Upper lobe of right lung (tissue), 1 donor: ENCODE measurements at regions not wholly inside any gene's neighbourhood (a gene's known extent, or its start where the extent isn't known, plus 50 kb on each side); places are given as distances from the start of the nearest gene placed in this dataset.

ENCODE experiments used
- ATAC-seq: fragments of 200-7000 bp; cut with Tn5 transposase; one replicate; pipeline ENCODE4 v1.9.1; 2020; ENCODE audit warnings: mild to moderate bottlenecking, moderate library complexity
- DNase-seq: peaks from one replicate; pipeline ENCODE4 v3.0.0-alpha.2; 2020
- H3K27ac ChIP-seq: fragments of 200-600 bp; one replicate; pipeline ENCODE4 v1.8.0; 2022
- H3K27me3 ChIP-seq: fragments of 200-600 bp; one replicate; pipeline ENCODE4 v1.8.0; 2022; ENCODE audit warnings: mild to moderate bottlenecking
- H3K36me3 ChIP-seq: fragments of 200-600 bp; one replicate; pipeline ENCODE4 v1.8.0; 2022
- H3K4me1 ChIP-seq: fragments of 200-600 bp; one replicate; pipeline ENCODE4 v1.8.0; 2022
- H3K4me3 ChIP-seq: fragments of 200-600 bp; one replicate; pipeline ENCODE4 v1.8.0; 2022; ENCODE audit warnings: mild to moderate bottlenecking
- H3K9me3 ChIP-seq: fragments of 200-600 bp; one replicate; pipeline ENCODE4 v1.8.0; 2022
- CTCF ChIP-seq: fragments of 200-600 bp; IDR thresholded peaks from one replicate; pipeline ENCODE4 v1.8.0; 2022; ENCODE audit warnings: antibody characterized with exemption
- intact Hi-C: fragments of 100-400 bp; cut with DNase I; formaldehyde crosslinking; loops from one replicate; pipeline ENCODE4 v1.11.0; 2022
- donor health status: DM: no; HTN: yes; CAD: no; lungs with severe emphysema.

- no peak for DNase-seq
Measured at GRCh38 chr22:49716441-49716840, 111.2 kb downstream of the BRD1 start.

GRCh38 chr22:49715450-49715849 is 112.2 kb downstream of the BRD1 start:
- Histone ChIP-seq H3K9me3 (no peaks in the 10 kb centered on the region), H3K4me3 (no peak overlapping the region), H3K27me3 (peaks cover 6% of the 10 kb centered on the region), H3K27ac (no peak overlapping the region), H3K4me1 (no peaks in the 10 kb centered on the region), H3K36me3 (no peaks in the 10 kb centered on the region)
- DNase-seq (no peak), ATAC-seq (no peak)
- TF ChIP-seq CTCF, result no peak
- intact Hi-C loops, result no loop called here

More at GRCh38 chr22:49716441-49716840, 111.2 kb downstream of the BRD1 start:
- no peaks in the 10 kb centered on the region for H3K9me3 ChIP-seq
- peaks cover 6% of the 10 kb centered on the region for H3K27me3 ChIP-seq
- H3K4me3 ChIP-seq, result no peak overlapping the region
- no peak for ATAC-seq
- intact Hi-C loops, result no loop called here
- TF ChIP-seq CTCF, result no peak
- H3K27ac ChIP-seq, result no peak overlapping the region
- no peaks in the 10 kb centered on the region for H3K4me1 ChIP-seq
- H3K36me3 ChIP-seq, result no peaks in the 10 kb centered on the region

GRCh38 chr22:49713003-49713402 is 114.7 kb downstream of the BRD1 start:
- Histone ChIP-seq H3K4me3 (no peak overlapping the region), H3K27ac (no peak overlapping the region), H3K36me3 (no peaks in the 10 kb centered on the region), H3K27me3 (peaks cover 7% of the 10 kb centered on the region), H3K9me3 (no peaks in the 10 kb centered on the region), H3K4me1 (no peaks in the 10 kb centered on the region)
- ATAC-seq (no peak), DNase-seq (no peak)
- no peak for TF ChIP-seq CTCF
- intact Hi-C loops, result no loop called here

- Histone ChIP-seq H3K27me3 (peaks cover 14% of the 10 kb centered on the region), H3K4me1 (no peaks in the 10 kb centered on the region), H3K4me3 (no peak overlapping the region), H3K9me3 (no peaks in the 10 kb centered on the region), H3K27ac (no peak overlapping the region), H3K36me3 (no peaks in the 10 kb centered on the region)
- intact Hi-C loops, result no loop called here
- peak; percentile 26 for DNase-seq
- ATAC-seq, result peak; percentile 53
- TF ChIP-seq CTCF, result no peak
Measured at GRCh38 chr22:49712195-49712791, 115.4 kb downstream of the BRD1 start.

- intact Hi-C loops, result no loop called here
- Histone ChIP-seq H3K36me3 (no peaks in the 10 kb centered on the region), H3K27me3 (peaks cover 17% of the 10 kb centered on the region), H3K4me1 (no peaks in the 10 kb centered on the region), H3K9me3 (no peaks in the 10 kb centered on the region), H3K4me3 (no peak overlapping the region), H3K27ac (no peak overlapping the region)
- no peak for TF ChIP-seq CTCF
- ATAC-seq, result no peak
- DNase-seq, result peak; percentile 47
Measured at GRCh38 chr22:49710746-49711145, 116.9 kb downstream of the BRD1 start.

- intact Hi-C loops, result no loop called here
- H3K27me3 ChIP-seq, result peaks cover 30% of the 10 kb centered on the region
- no peaks in the 10 kb centered on the region for H3K9me3 ChIP-seq
- DNase-seq (no peak), ATAC-seq (no peak)
- no peak overlapping the region for H3K27ac ChIP-seq
- no peaks in the 10 kb centered on the region for H3K36me3 ChIP-seq
- H3K4me1 ChIP-seq, result no peaks in the 10 kb centered on the region
- H3K4me3 ChIP-seq, result no peak overlapping the region
- no peak for TF ChIP-seq CTCF
Measured at GRCh38 chr22:49709464-49709863, 118.2 kb downstream of the BRD1 start.
